Endothelial cell of umbilical vein (primary cell): ENCODE measurements at regions not wholly inside any gene's neighbourhood (a gene's known extent, or its start where the extent isn't known, plus 50 kb on each side); places are given as distances from the start of the nearest gene placed in this dataset.

Experiments
- BruUV-seq: library from RNA; stranded (reverse); fragments of 400-500 nt; replicated peaks from 2 replicates; lab custom pipeline; 2021; lab: Mats Ljungman, UMichigan
- CTCF ChIA-PET: fragments of 300-600, 350-600 bp; sonication (Branson Sonifier 250); formaldehyde crosslinking; loops from one replicate; lab custom pipeline; 2021; ENCODE audit warnings: antibody characterized with exemption, inconsistent platforms; lab: Charles Lee
- POLR2A ChIA-PET: fragments of 300-600, 350-600 bp; sonication (Branson Sonifier 250); formaldehyde crosslinking; loops from one replicate; lab custom pipeline; 2021; ENCODE audit warnings: antibody characterized with exemption, inconsistent platforms; lab: Charles Lee
- DNase-seq: peaks from one replicate; pipeline ENCODE4 v3.0.0-alpha.2; 2011; ENCODE audit warnings: low read depth, low spot score
- FAIRE-seq: peaks from 2 replicates; lab custom pipeline; 2011; peaks lifted over from hg19 to GRCh38; lab: Jason Lieb, UNC
- H2AFZ ChIP-seq: 2 replicates; pipeline ENCODE4 v1.6.0; 2012; ENCODE audit warnings: low read depth, low read length, control low read depth, inconsistent platforms
- H3K27ac ChIP-seq: 2 replicates; pipeline ENCODE4 v1.5.1; 2011; ENCODE audit warnings: low read depth, mild to moderate bottlenecking, control low read depth, low read length, moderate library complexity; ENCODE audit not compliant: insufficient read depth
- H3K27me3 ChIP-seq, 2 experiments: 2 replicates each; pipeline versions ENCODE4 v1.6.0 to v1.6.1; 2011; ENCODE audit warnings: low read length in 2 of 2, mixed read lengths in 1 of 2; ENCODE audit not compliant: control insufficient read depth in 2 of 2, insufficient read depth in 2 of 2
- H3K36me3 ChIP-seq, 2 experiments: 2 replicates in 1 of 2; 3 replicates in 1 of 2; pipeline ENCODE4 v1.5.1; 2011; ENCODE audit warnings: low read length in 2 of 2, mild to moderate bottlenecking in 1 of 2, moderate library complexity in 1 of 2; ENCODE audit not compliant: control insufficient read depth in 2 of 2, insufficient read depth in 2 of 2; ENCODE audit errors: extremely low read depth in 1 of 2
- H3K4me1 ChIP-seq: 3 replicates; pipeline ENCODE4 v1.5.1; 2011; ENCODE audit warnings: mild to moderate bottlenecking, low read length; ENCODE audit not compliant: control insufficient read depth, insufficient read depth; ENCODE audit errors: extremely low read depth
- H3K4me2 ChIP-seq: 2 replicates; pipeline ENCODE4 v1.6.1; 2011; ENCODE audit warnings: low read length, control low read depth, mixed read lengths; ENCODE audit not compliant: insufficient read depth
- H3K4me3 ChIP-seq, 3 experiments: fragments of 200-600 bp in 1 of 3; sonication (generic), shearing (Covaris generic) in 1 of 3; replicated peaks in 1 of 3; 2 replicates each; pipeline ENCODE4 v1.5.1; 2011 to 2016; ENCODE audit warnings: control low read depth in 3 of 3, low read length in 3 of 3, mild to moderate bottlenecking in 2 of 3, inconsistent platforms in 1 of 3, low read depth in 1 of 3, moderate library complexity in 1 of 3; ENCODE audit not compliant: insufficient read depth in 1 of 3
- H3K79me2 ChIP-seq: 2 replicates; pipeline ENCODE4 v1.6.0; 2012; ENCODE audit warnings: low read length, inconsistent platforms; ENCODE audit not compliant: control insufficient read depth, insufficient read depth
- H3K9ac ChIP-seq: replicated peaks from 2 replicates; pipeline ENCODE3; 2011; ENCODE audit warnings: low read length, control low read depth; ENCODE audit not compliant: insufficient read depth; ENCODE audit errors: extremely low read depth
- H3K9me1 ChIP-seq: replicated peaks from 3 replicates; pipeline ENCODE4 v1.6.0; 2011; ENCODE audit warnings: mild to moderate bottlenecking, low read length; ENCODE audit not compliant: control insufficient read depth, insufficient read depth; ENCODE audit errors: extremely low read depth
- H3K9me3 ChIP-seq: replicated peaks from 2 replicates; pipeline ENCODE4 v1.5.1; 2012; ENCODE audit warnings: low read length, inconsistent platforms; ENCODE audit not compliant: control insufficient read depth, insufficient read depth
- H4K20me1 ChIP-seq: replicated peaks from 2 replicates; pipeline ENCODE3; 2011; ENCODE audit warnings: mild to moderate bottlenecking, low read length; ENCODE audit not compliant: control insufficient read depth, insufficient read depth; ENCODE audit errors: extremely low read depth
- CTCF ChIP-seq, 2 donors: IDR thresholded peaks; 1 replicate in 1 of 2; 2 replicates in 1 of 2; pipeline ENCODE4 v1.5.1; 2011; ENCODE audit warnings: low read length in 2 of 2, mild to moderate bottlenecking in 2 of 2, moderate library complexity in 2 of 2, control low read depth in 1 of 2, inconsistent platforms in 1 of 2, low read depth in 1 of 2; ENCODE audit not compliant: insufficient read depth in 1 of 2; ENCODE audit errors: extremely low read depth in 1 of 2
- EZH2 ChIP-seq: IDR thresholded peaks from 2 replicates; pipeline ENCODE4 v1.6.1; 2012; ENCODE audit warnings: borderline replicate concordance, low read depth, mild to moderate bottlenecking, moderate library complexity, low read length, inconsistent platforms; ENCODE audit not compliant: severe bottlenecking
- FOS ChIP-seq: IDR thresholded peaks from 2 replicates; pipeline ENCODE4 v1.6.1; 2011; ENCODE audit warnings: mild to moderate bottlenecking, low read length, moderate library complexity, borderline replicate concordance; ENCODE audit not compliant: insufficient read depth
- GATA2 ChIP-seq: IDR thresholded peaks from 2 replicates; pipeline ENCODE4 v1.7.0; 2011; ENCODE audit warnings: low read depth, mild to moderate bottlenecking, moderate library complexity, mixed read lengths, low read length; ENCODE audit not compliant: insufficient read length, insufficient read depth
- JUN ChIP-seq: IDR thresholded peaks from 2 replicates; pipeline ENCODE4 v1.6.1; 2011; ENCODE audit warnings: borderline replicate concordance, low read depth; ENCODE audit not compliant: insufficient read length, insufficient read depth
- MAX ChIP-seq: IDR thresholded peaks from 2 replicates; pipeline ENCODE4 v1.6.1; 2011; ENCODE audit not compliant: insufficient read depth, insufficient read length
- MYC ChIP-seq: IDR thresholded peaks from one replicate; pipeline ENCODE4 v1.6.1; 2011; ENCODE audit warnings: mild to moderate bottlenecking, low read depth, low read length
- POLR2A ChIP-seq: IDR thresholded peaks from 2 replicates; pipeline ENCODE4 v1.6.1; 2012; ENCODE audit warnings: low read depth, mild to moderate bottlenecking, control low read depth, low read length
- POLR2AphosphoS5 ChIP-seq: IDR thresholded peaks from 2 replicates; pipeline ENCODE4 v1.6.1; 2012; ENCODE audit warnings: low read depth, mild to moderate bottlenecking, control low read depth, low read length, moderate library complexity; ENCODE audit not compliant: insufficient read depth
- dilution Hi-C: fragments of 300-500 bp; cut with MboI; formaldehyde crosslinking; loops from one replicate; pipeline ENCODE4 v1.15.0; 2019; ENCODE audit warnings: low sequenced_read_pairs; ENCODE audit not compliant: extremely low pct_ligation_motif_present
- intact Hi-C: fragments of 100-400 bp; cut with micrococcal nuclease; formaldehyde crosslinking; loops from one replicate; pipeline ENCODE4 v1.10.0; 2022

- Histone ChIP-seq H3K9me1 (no peaks in the 10 kb centered on the region), H3K36me3 (no peaks in the 10 kb centered on the region), H4K20me1 (no peaks in the 10 kb centered on the region), H3K4me3 (no peak overlapping the region), H3K79me2 (no peaks in the 10 kb centered on the region), H3K4me1 (no peaks in the 10 kb centered on the region), H3K9ac (no peak overlapping the region), H3K27me3 (no peaks in the 10 kb centered on the region), H3K27ac (no peak overlapping the region), H3K9me3 (no peaks in the 10 kb centered on the region), H3K4me2 (no peak overlapping the region), H2AFZ (no peak overlapping the region)
- FAIRE-seq (no peak), DNase-seq (no peak)
- dilution Hi-C loops (no loop called here), intact Hi-C loops (no loop called here)
- CTCF ChIA-PET, result no interaction called here
- TF ChIP-seq EZH2 (no peak), POLR2A (no peak), MYC (no peak), GATA2 (no peak), FOS (no peak), JUN (no peak), MAX (no peak), CTCF (IDR thresholded peaks at IDR 0.05; ENCODE audit: extremely low read depth in 1 of 2, insufficient read depth in 1 of 2, low read depth in 1 of 2, low read length in 2 of 2) (no peak), POLR2AphosphoS5 (no peak)
- POLR2A ChIA-PET, result no interaction called here
- BruUV-seq, result no TSS peak
These were observed 116.4 kb upstream of the COP1 start for GRCh38 chr1:176323472-176323871.
